NCI-H2029 (cell line): ENCODE measurements at regions not wholly inside any gene's neighbourhood (a gene's known extent, or its start where the extent isn't known, plus 50 kb on each side); places are given as distances from the start of the nearest gene placed in this dataset.
"Not testable (repeated sequence)": the region's sequence is repeated elsewhere in the genome, so short reads cannot be mapped to it uniquely, and the experiment has no call there.

ENCODE experiments used
- DNase-seq: peaks from one replicate; lab custom pipeline; 2025; lab: John Stamatoyannopoulos, UW

- no peak for DNase-seq
Observed at GRCh38 chr4:155591738-155592143, 74.9 kb upstream of the GUCY1A1 start.

DNA sequence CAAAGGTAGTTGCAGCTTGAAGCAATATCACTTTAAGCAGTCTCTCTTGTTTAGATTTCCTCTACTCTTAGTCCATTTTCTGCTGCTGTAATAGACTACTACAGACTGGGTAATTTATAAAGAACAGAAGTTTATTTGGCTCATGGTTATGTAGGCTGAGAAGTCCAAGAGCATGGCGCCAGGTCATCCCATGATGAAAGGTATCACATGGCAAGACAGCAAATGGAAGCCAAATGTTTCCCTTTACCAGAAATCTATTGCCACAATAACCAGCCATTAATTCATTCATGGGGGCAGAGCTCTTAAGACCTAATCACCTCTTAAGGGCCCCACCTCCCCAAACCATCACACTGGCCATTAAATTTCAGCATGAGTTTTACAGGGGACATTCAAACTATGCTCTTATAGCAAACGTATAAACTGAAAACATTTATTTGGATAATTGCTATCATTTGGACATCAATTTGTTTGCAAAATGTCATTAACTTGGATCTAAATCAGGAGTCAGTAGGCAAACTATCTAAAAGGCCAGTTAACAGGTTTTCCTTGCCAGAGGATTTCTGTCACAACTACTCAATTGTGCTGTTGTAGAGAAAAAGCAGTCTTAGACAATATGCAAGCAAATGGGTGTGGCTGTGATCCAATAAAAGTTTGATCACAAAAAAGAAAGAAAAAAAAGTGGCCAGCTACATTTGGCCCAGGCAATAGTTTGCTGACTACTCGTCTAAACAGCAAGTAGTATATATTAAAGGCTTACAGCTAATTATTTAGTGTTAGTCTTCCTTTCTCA lies 75.7 kb upstream of the GUCY1A1 start:
- DNase-seq = no peak

- DNase-seq = no peak
Observed at GRCh38 chr4:155588437-155588836, 78.2 kb upstream of the GUCY1A1 start.

DNA sequence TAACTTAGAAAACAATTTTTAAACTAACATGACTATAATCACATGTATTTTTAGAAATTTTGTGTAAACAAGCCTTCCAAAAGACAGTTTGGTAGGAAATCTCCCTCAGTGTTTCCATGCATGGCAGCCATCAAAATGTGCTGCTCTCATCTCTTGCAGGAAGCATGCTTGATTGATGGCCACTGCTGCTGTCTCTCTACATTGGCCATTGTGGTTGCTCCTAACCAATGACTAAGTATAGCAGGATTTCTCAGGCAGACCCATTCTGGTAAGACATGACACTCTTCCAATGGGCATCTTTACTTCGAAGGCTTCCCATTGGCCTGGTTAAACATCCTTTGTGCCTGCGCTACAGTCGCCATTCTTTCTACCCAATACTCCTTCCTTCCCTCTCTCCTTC lies 78.9 kb upstream of the GUCY1A1 start:
- no peak for DNase-seq

DNA sequence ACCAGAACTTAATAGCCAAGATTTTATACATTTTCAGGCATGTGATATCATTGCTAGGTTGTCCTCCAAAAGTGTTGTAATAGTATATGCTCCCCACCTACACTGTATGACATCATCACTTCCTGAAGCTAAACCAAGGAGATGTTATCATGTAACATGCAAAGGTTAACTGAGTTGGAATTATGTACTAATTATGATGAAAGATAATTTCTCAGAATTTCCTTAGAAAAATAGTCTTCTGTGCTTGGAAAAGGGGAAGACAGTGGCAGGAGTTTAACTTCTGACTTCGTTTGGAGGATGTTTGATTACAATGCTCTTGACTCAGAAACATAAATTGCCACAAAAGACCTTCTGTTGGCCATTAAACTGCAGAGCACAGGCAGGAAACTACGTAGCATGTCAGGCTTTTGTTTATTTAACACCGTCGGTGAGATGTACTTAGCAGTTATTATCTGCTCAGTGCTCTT lies 83.6 kb upstream of the GUCY1A1 start:
- DNase-seq = peak; percentile 57

DNA sequence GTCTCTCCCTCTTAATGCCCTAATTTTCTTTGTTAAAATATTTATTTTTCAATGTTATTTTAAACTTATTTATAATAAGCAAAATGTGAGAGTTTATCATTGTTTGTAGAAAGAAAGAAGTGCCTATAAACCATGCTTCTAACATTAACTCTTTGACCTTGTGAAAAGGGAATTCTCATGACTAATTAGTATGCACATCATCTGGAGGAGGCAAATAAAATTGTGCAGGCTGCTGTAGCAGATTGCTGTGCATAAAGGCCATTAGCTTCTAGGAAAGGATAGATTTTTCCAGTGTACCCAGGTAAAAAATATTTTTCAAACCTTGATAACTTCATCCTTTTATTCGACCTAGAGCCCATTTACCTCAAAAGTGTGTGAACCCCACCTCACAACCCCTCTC lies 84.6 kb upstream of the GUCY1A1 start:
- no peak for DNase-seq

DNA sequence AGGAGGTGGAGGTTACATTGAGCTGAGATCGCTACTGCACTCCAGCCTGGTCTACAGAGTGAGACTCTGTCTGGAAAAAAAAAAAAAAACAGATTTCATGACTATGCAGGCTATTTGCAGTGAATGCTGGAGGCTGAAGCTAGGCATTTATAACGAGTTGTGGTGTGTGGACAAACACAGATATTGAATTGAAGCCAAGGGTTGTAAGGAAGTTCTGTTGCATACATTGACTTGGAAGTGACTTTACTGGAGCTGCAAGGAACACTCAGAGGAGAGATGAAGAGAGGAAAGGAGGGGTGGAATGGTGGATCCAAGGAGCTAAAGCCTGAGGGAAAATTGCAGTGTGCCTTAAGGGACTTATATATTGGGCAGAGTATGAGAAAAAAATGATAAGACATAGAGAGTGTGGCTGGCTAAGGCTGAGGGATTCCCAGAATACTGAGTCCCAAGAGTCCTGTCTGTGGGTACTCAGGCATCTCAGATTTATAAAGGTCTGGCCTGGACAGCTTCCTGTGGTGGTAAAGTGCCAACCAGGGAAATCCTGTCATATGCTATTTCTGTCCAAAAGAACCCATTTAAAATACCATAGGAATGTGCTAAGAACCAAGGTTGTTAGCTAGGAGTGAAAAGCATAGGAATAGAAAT lies 87.8 kb upstream of the GUCY1A1 start:
- no peak for DNase-seq

- DNase-seq = no peak
Observed at GRCh38 chr4:155578219-155578618, 88.4 kb upstream of the GUCY1A1 start.

DNA sequence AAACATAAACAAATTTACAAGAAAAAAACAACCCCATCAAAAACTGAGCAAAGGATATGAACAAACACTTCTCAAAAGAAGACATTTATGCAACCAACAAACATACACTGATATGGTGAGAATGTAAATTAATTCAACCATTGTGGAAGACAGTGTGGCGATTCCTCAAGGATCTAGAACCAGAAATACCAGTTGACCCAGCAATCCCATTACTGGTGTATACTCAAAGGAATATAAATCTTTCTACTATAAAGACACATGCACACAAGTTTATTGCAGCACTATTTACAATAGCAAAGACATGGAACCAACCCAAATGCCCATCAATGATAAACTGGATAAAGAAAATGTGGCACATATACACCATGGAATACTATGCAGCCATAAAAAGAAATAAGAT lies 92.3 kb upstream of the GUCY1A1 start:
- not testable (repeated sequence) for DNase-seq

GRCh38 chr4:155573126-155573525 lies 93.5 kb upstream of the GUCY1A1 start:
- DNase-seq = no peak

- DNase-seq = no peak
Observed at GRCh38 chr4:155572106-155572703, 94.4 kb upstream of the GUCY1A1 start.

DNA sequence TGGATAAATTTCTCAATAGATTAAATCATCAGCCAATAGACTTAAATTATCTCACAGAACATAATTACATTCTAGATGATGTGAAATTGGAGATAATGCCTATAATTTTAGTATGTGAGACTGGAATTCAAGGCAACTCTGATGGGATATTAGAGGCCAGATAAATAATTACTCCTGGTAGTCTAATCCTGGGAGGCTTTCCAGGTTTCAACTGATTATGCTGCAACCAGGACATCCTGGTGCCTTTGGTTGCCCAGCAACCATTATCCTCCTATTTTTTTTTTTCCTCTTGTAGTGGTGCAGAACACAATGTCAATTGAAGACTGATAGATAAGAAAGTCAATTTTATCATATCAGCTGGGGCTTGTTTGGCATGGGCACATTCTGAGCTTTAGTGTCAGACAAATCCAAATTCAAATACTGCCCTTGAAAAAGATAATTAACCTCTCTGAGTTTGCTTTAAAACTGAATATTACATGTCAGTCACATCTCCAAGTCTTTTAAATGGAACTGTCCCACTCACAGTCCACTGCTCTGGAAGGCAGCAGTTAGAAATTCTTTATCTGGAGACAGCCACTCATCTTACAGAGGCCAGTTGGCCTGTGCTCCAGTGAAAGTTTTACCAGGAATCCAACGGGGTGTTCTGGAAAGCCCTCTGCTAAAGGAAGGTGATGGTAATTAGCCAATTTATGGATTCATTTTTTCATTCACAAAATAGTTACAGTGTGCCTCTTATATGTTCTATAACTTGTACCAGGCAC lies 95.3 kb upstream of the GUCY1A1 start:
- peak; percentile 26 for DNase-seq

DNA sequence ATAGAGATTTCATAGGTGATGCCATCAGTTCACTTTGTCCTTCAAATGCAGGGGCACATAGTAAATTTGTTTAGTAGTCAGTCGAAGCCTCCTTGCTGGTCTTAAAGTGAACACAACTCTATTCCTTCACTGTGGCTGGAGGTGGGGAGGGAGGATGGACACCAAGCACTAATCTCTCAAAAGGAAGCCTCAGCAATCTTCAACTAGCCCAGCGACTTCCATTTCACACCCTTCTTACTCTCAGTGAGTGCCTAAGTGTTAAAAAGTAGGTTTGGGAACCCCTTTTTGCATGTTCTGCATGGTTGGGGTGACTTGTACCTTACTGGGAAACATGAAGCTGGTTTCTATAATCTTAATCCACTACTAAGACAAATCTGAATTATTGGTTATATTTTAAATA lies 96.0 kb upstream of the GUCY1A1 start:
- no peak for DNase-seq

- no peak for DNase-seq
Observed at GRCh38 chr4:155569960-155570515, 96.6 kb upstream of the GUCY1A1 start.

- DNase-seq = no peak
Observed at GRCh38 chr4:155569471-155569870, 97.2 kb upstream of the GUCY1A1 start.

DNA sequence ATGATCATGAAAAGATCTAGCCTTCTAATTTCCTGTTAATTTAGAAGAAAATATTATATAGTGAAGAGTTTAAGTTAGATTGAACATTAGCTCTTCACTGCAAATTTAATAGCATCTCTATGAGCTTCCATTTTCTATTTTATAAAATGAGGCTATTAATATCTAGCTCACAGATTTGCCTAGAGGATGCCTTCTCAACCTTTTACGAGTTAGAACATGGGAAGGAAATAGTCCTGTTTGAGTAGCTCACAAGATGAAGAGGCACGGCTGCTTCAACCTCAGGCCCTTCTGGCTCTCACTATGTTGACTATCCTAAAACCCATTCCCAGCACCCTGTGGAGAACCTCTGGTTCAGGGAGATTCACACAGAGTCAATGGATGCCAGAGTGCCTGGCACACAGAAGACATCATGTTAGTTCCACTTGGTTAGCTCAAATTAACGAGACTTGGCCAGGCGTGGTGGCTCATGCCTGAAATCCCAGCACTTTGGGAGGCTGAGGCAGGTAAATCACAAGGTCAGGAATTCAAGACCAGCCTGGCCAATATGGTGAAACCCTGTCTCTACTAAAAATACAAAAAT lies 97.9 kb upstream of the GUCY1A1 start:
- DNase-seq = peak; percentile 47

- no peak for DNase-seq
Observed at GRCh38 chr4:155566354-155566753, 100.3 kb upstream of the GUCY1A1 start.

- DNase-seq = no peak
Observed at GRCh38 chr4:155565776-155566175, 100.9 kb upstream of the GUCY1A1 start.

DNA sequence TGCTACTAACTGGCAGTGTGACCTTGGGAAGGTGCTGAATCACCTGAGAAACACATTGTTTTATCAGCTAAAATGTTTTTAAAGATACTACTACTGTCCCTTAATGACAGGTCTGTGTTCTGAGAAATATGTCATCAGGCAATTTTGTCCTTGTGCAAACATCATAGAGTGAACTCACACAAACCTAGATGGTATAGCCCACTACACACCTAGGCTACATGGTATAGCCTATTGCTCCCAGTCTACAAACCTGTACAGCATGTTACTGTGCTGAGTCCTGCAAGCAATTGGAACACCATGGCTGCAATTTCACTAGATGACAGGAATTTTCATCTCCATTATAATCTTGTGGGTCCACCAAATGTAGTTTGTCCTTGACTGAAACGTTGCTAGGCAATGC lies 101.3 kb upstream of the GUCY1A1 start:
- DNase-seq = no peak

DNA sequence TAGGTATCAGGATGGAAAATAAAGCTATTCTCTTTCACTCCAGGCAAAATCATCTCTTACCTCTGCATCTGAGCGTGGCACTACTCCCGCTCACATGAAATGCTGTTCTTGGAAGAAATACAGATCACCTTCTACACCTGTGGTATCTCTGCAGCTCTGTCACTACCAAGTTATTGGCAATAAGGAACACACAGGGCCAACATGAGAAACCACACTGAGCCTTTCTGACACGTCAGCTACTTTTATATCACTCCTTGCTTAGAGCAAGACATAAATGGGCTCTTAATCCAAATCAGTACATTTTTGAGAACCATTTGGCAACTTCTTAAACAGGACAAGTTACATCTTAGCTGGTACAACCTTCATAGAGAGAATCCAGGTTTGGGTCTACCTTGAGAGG lies 101.8 kb upstream of the GUCY1A1 start:
- DNase-seq = no peak

GRCh38 chr4:155564086-155564485 lies 102.6 kb upstream of the GUCY1A1 start:
- no peak for DNase-seq

DNA sequence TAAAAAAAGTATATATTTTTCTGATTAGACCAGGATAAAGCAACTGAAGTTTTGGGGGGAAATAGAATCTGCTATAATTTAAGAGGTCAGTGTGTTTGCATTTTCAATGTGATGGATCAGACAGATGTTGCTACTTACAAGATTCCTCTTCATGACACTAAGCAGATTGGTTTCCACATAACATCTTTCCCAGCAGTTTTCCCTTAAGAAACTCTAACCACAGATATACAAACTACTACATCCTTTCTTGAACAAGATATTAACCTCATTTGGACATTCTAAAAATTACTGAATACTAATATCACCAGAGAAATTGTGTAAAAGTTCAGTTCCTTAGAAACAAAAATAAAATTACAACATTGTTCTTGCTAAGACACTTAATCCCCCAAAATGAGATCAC lies 106.7 kb upstream of the GUCY1A1 start:
- DNase-seq = no peak
